ENCODE measurements at regions not wholly inside any gene's neighbourhood (a gene's known extent, or its start where the extent isn't known, plus 50 kb on each side); places are given as distances from the start of the nearest gene placed in this dataset.

- no peak overlapping the region for H3K4me3 ChIP-seq (ENCODE audit: low read length)
- no peak for TF ChIP-seq CTCF (conservative IDR thresholded peaks at IDR 0.05; ENCODE audit: low read depth, low read length)
- DNase-seq (ENCODE audit: low read depth): no peak
Observed at GRCh38 chr17:83200231-83200699, 120.9 kb downstream of the METRNL start.

- TF ChIP-seq CTCF (conservative IDR thresholded peaks at IDR 0.05; ENCODE audit: low read depth, low read length): no peak
- DNase-seq (ENCODE audit: low read depth): no peak
- H3K4me3 ChIP-seq (ENCODE audit: low read length): no peak overlapping the region
Observed at GRCh38 chr17:83200751-83201150, 121.3 kb downstream of the METRNL start.

GRCh38 chr17:83201206-83202001 is 122.0 kb downstream of the METRNL start:
- H3K4me3 ChIP-seq (ENCODE audit: low read length): no peak overlapping the region
- DNase-seq (ENCODE audit: low read depth): no peak
- TF ChIP-seq CTCF (conservative IDR thresholded peaks at IDR 0.05; ENCODE audit: low read depth, low read length): no peak

GRCh38 chr17:83202002-83203000 is 122.9 kb downstream of the METRNL start:
- H3K4me3 ChIP-seq (ENCODE audit: low read length): no peak overlapping the region
- no peak for TF ChIP-seq CTCF (conservative IDR thresholded peaks at IDR 0.05; ENCODE audit: low read depth, low read length)
- no peak for DNase-seq (ENCODE audit: low read depth)

- no peak for TF ChIP-seq CTCF (conservative IDR thresholded peaks at IDR 0.05; ENCODE audit: low read depth, low read length)
- no peak overlapping the region for H3K4me3 ChIP-seq (ENCODE audit: low read length)
- peak; percentile 10 for DNase-seq (ENCODE audit: low read depth)
Observed at GRCh38 chr17:83203073-83203471, 123.7 kb downstream of the METRNL start.

- no peak overlapping the region for H3K4me3 ChIP-seq (ENCODE audit: low read length)
- no peak for DNase-seq (ENCODE audit: low read depth)
Observed at GRCh38 chr17:83203472-83204221, 124.2 kb downstream of the METRNL start.

More at GRCh38 chr17:83203472-83204221, 124.2 kb downstream of the METRNL start:
- TF ChIP-seq CTCF (conservative IDR thresholded peaks at IDR 0.05; ENCODE audit: low read depth, low read length): no peak

Measured in retinal pigment epithelial cell (primary cell).